IPS-20b (cell line): ENCODE measurements at regions not wholly inside any gene's neighbourhood (a gene's known extent, or its start where the extent isn't known, plus 50 kb on each side); places are given as distances from the start of the nearest gene placed in this dataset.

Source experiments
- H3K27ac ChIP-seq: one replicate; pipeline ENCODE4 v1.5.1; 2013; ENCODE audit warnings: low read length
- H3K27me3 ChIP-seq: 2 replicates; pipeline ENCODE4 v1.6.1; 2013; ENCODE audit warnings: mild to moderate bottlenecking, low read length, inconsistent platforms; ENCODE audit not compliant: insufficient read depth
- H3K36me3 ChIP-seq: 2 replicates; pipeline ENCODE4 v1.6.1; 2013; ENCODE audit warnings: low read depth, mild to moderate bottlenecking, inconsistent platforms, low read length, moderate library complexity; ENCODE audit not compliant: insufficient read depth
- H3K4me1 ChIP-seq: 2 replicates; pipeline ENCODE4 v1.6.1; 2013; ENCODE audit warnings: mild to moderate bottlenecking, control low read depth, inconsistent platforms, low read length, moderate library complexity; ENCODE audit not compliant: insufficient read depth
- H3K4me3 ChIP-seq: 2 replicates; pipeline ENCODE4 v1.5.1; 2013; ENCODE audit warnings: mild to moderate bottlenecking, low read length, inconsistent platforms
- H3K9ac ChIP-seq: 2 replicates; pipeline ENCODE4 v1.6.1; 2013; ENCODE audit warnings: low read depth, mild to moderate bottlenecking, inconsistent platforms, low read length, moderate library complexity
- H3K9me3 ChIP-seq: 2 replicates; pipeline ENCODE4 v1.6.1; 2013; ENCODE audit warnings: mild to moderate bottlenecking, low read depth, low read length, inconsistent platforms; ENCODE audit not compliant: insufficient read depth

DNA sequence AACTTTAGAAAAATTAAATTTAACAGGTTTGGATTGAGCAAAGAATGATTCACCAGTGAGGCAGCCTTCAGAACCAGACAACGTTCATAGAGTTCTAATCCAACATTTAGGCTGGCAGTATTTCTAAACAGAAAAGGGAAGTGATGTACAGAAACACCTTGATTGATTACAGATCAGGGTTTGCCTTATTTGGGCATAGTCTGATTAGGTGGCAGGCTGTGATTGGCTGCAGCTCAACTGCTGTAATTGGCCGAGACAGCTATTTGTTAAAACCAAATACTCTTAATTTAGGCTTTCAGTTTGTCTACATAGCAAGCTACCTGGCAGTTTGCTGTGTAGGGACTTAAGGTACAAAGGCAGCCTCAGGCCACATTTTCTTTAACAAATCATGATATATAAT is 802.5 kb downstream of the IPMK start:
- Histone ChIP-seq H3K27ac (no peak overlapping the region), H3K4me1 (no peaks in the 10 kb centered on the region), H3K27me3 (no peaks in the 10 kb centered on the region), H3K36me3 (no peaks in the 10 kb centered on the region), H3K9me3 (no peaks in the 10 kb centered on the region), H3K9ac (no peak overlapping the region), H3K4me3 (no peak overlapping the region)

DNA sequence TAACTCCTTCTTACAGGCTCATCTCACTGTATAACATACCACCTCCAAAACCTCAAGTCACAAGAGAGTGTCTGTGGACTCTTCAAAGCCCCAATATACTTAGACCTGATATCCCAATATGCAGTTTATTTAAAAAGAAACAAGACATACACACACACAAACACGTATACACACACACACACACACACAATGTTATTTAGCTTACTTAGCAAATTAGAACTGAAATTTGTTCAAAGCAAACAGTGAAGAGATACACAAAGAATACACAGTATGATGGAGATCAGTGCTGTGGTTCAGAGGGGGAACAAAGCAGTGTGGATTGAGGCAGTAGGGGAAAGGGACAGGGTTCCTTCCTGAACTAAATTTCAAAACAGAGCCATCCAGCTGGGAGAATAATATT is 807.2 kb downstream of the IPMK start:
- Histone ChIP-seq H3K36me3 (no peaks in the 10 kb centered on the region), H3K27me3 (no peaks in the 10 kb centered on the region), H3K27ac (no peak overlapping the region), H3K4me1 (no peaks in the 10 kb centered on the region), H3K4me3 (no peak overlapping the region), H3K9me3 (no peaks in the 10 kb centered on the region), H3K9ac (no peak overlapping the region)

DNA sequence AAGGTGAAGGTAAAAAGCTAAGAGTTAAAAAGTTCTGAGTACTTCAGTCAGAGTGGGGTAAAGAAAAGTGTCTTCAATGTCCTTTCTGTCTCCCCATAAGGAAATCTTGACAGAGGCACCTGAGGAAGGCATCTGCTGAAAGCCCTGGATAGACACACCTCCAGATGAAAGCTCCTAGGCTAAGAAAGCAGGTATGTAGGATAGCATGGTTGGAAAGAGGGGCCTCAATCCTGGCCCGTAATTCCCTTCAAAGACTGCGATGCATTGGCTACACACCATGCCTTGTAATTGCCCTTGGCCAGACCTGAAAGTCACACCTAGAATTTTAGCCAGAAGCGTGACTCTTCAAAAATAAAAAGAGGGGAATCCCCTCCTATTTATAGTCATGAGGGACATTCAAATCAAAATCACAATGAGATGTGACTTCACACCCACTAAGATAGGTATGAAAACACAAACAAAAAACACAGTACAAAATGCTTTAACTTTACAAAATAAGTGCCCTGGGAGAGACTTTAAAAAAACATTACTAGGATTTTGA is 809.7 kb downstream of the IPMK start:
- no peak overlapping the region for H3K4me3 ChIP-seq
- no peaks in the 10 kb centered on the region for H3K36me3 ChIP-seq
- no peaks in the 10 kb centered on the region for H3K4me1 ChIP-seq
- no peak overlapping the region for H3K9ac ChIP-seq
- no peak overlapping the region for H3K27ac ChIP-seq
- H3K9me3 ChIP-seq: no peaks in the 10 kb centered on the region
- no peaks in the 10 kb centered on the region for H3K27me3 ChIP-seq

DNA sequence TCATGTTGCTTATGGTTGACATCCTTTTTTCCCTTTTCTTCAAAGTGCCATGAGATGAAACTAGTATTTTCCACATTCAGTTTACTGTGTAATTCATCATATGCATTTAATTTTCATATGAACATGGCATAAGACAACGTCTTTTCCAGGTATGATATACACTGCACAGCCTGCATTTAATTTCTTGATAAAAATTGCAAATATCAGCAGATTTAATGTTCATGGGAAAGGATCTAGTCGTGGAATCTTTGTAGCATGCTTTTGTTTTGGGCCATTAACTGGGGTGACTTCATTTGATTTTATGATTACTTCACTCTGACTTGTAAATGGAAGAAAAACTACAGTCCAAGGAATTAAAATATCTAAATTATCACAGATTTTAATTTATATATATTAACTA is 837.3 kb downstream of the IPMK start:
- no peak overlapping the region for H3K27ac ChIP-seq
- H3K9ac ChIP-seq: no peak overlapping the region
- no peaks in the 10 kb centered on the region for H3K9me3 ChIP-seq
- no peaks in the 10 kb centered on the region for H3K27me3 ChIP-seq
- H3K4me1 ChIP-seq: no peaks in the 10 kb centered on the region
- H3K36me3 ChIP-seq: no peaks in the 10 kb centered on the region
- H3K4me3 ChIP-seq: no peak overlapping the region

DNA sequence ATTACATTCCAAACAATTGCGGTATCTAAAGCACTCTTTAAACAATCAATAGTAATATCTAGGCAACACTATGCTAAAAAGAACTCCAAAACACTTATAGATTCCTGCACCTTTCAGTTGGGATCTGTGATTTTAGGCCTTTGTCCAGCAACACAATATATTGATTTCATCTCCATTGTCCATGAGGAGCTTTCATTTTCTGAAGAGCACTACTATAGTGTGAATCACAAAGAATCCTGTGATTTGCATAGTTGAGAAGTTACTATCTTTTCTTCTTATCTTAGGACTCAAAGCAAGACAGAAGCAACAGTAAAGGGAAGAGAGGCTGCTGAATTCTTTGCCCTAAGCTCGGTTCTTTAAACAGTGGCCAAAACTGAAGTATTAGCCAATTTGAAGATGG is 846.8 kb downstream of the IPMK start:
- Histone ChIP-seq H3K9me3 (no peaks in the 10 kb centered on the region), H3K36me3 (no peaks in the 10 kb centered on the region), H3K27ac (no peak overlapping the region), H3K27me3 (no peaks in the 10 kb centered on the region), H3K4me3 (no peak overlapping the region), H3K4me1 (no peaks in the 10 kb centered on the region), H3K9ac (no peak overlapping the region)

DNA sequence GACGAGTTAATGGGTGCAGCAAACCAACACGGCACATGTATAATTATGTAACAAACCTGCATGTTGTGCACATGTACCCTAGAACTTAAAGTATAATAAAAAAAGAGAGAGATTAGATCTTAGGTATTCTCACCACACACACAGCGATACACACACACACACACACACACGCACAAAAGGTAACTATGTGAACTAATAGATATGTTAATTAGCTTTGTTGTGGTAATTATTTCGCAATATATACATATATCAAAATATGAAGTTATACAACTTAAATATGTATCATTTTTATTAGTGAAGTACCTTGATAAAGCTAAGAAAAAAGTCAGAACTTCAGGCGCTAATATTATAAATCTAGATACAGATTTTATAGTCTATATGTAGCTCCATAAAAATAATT is 849.2 kb downstream of the IPMK start:
- H3K27ac ChIP-seq: no peak overlapping the region
- no peaks in the 10 kb centered on the region for H3K36me3 ChIP-seq
- no peaks in the 10 kb centered on the region for H3K27me3 ChIP-seq
- no peak overlapping the region for H3K9ac ChIP-seq
- no peak overlapping the region for H3K4me3 ChIP-seq
- H3K9me3 ChIP-seq: peaks cover 4% of the 10 kb centered on the region; the same call in 1 of the 2 replicates
- H3K4me1 ChIP-seq: no peaks in the 10 kb centered on the region

DNA sequence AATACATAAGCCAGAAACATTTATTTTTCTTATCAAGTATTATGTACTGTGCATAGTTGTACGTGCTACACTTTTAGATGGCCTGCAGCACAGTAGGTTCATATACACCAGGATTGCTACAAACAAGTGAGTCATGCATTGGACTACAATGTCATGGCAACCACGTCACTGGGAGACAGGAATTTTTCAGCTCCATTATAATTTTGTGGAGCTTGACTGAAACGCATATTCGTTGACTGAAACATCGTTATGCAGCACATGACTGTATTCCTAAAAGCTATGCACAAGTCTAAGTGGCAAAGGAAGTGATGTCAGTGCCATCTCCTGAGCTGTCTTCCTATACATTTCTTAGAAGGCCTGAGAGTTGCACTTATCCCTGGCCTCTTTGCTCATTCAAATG is 871.8 kb downstream of the IPMK start:
- Histone ChIP-seq H3K9me3 (no peaks in the 10 kb centered on the region), H3K9ac (no peak overlapping the region), H3K4me1 (peaks cover 7% of the 10 kb centered on the region), H3K36me3 (no peaks in the 10 kb centered on the region), H3K27me3 (no peaks in the 10 kb centered on the region), H3K27ac (no peak overlapping the region), H3K4me3 (no peak overlapping the region)

DNA sequence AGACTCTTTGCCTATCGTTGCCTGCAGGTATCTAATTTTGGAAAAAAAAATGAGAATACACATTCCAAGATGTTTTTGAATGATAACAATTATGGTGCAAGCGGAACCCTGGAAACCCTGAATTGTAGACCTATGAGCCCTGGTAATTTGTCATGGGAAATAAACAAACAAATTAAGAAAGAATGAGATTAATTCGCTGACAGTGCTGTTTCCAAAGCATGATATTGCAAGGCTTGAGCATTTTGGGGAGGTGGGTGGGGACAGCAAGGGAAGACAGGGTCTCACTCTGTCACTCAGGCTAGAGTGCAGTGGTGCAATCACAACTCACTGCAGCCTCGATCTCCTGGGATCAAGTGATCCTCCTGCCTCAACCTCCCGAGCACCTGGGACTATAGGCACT is 900.3 kb downstream of the IPMK start:
- H3K9me3 ChIP-seq: no peaks in the 10 kb centered on the region
- H3K9ac ChIP-seq: no peak overlapping the region
- no peaks in the 10 kb centered on the region for H3K4me1 ChIP-seq
- H3K27ac ChIP-seq: no peak overlapping the region
- no peaks in the 10 kb centered on the region for H3K36me3 ChIP-seq
- no peaks in the 10 kb centered on the region for H3K27me3 ChIP-seq
- H3K4me3 ChIP-seq: no peak overlapping the region

DNA sequence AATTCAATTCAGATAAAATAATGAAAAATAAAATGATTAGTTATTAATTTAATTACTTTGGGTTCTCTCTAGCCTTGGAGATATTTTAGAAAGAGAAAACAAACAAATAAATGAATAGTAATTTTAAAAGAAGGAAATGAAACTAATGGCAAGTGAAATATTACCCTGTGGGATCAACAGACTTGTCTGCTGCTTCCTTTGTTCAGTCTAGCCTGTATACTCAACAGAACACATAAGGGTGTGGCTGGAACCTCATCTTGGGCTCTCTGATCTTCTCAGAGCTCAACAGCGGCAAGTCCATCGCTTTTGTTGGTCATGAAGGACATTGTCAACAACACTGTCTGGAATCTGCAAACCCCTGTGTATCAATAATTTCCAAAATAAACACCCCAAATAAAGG is 904.9 kb downstream of the IPMK start:
- no peaks in the 10 kb centered on the region for H3K27me3 ChIP-seq
- no peak overlapping the region for H3K4me3 ChIP-seq
- no peak overlapping the region for H3K27ac ChIP-seq
- no peaks in the 10 kb centered on the region for H3K4me1 ChIP-seq
- no peak overlapping the region for H3K9ac ChIP-seq
- H3K36me3 ChIP-seq: no peaks in the 10 kb centered on the region
- no peaks in the 10 kb centered on the region for H3K9me3 ChIP-seq

DNA sequence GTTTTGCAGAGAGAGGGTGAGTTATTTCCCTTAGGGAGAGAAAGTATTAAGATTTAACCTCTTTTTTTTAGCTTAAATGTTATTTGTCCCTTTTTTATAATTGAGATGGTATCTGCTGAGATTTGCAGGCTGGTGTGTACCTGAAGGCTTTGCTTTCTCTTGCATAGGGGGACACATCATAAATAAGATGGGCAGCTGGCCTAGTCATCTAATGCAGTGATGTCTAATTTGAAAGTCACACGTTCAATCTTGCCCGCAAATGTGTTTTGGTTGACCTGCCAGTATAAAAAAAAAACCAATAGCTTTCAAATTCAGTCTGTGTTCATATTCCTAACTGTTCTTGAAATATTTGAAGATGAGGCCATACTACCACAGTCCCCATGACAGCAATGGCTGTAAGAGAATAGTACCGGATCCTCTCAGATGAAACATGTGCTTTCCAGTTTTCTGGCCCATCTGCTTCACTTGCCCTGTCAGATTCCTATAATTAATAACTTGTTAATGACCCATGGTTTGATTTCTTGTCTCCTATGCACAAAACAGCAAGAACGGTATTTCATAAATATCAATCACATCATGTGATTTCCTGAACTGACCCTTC is 914.2 kb downstream of the IPMK start:
- no peaks in the 10 kb centered on the region for H3K9me3 ChIP-seq
- no peak overlapping the region for H3K4me3 ChIP-seq
- H3K36me3 ChIP-seq: no peaks in the 10 kb centered on the region
- H3K9ac ChIP-seq: no peak overlapping the region
- no peaks in the 10 kb centered on the region for H3K4me1 ChIP-seq
- H3K27me3 ChIP-seq: no peaks in the 10 kb centered on the region
- no peak overlapping the region for H3K27ac ChIP-seq

DNA sequence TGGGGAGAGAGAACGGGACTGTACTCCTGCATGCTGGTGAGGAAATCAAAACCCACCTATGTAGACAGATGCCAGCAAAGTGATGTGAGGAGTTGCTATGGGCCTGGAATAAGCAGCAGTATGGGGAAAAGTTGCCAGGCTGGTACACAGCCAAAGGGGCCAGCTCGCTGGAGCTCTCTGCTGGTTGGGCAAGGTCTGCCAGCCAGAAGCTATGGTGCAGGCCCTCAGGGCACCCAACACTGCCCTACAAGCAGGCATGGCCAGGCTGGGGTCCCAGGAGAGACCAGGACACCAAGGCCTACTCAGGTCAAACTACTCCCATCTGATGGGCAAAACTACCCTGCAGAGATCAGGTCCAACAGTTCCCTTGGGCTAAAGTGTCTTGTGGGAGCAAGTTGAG is 916.6 kb downstream of the IPMK start:
- no peaks in the 10 kb centered on the region for H3K27me3 ChIP-seq
- H3K4me3 ChIP-seq: no peak overlapping the region

DNA sequence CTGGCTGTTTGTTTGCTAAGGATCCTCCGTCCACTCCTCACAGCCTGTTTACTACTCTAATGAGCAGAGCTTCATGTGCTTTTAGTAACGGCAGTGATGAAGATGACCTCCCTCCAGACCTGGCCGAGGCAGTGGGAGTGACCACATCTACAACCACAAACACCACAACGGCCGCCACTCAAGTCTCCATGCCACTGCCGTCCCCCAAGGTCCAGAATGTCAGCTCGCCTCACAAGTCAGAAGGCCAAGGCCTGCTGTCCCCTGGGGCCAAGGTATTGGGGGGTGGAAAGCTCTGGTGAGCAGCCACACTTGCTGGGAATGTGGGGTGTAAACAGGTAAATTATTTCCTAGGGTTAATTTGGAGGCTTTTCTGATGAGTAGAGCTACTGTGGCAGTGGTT is 926.4 kb downstream of the IPMK start:
- peaks cover 48% of the 10 kb centered on the region for H3K9me3 ChIP-seq
- no peaks in the 10 kb centered on the region for H3K4me1 ChIP-seq
- no peaks in the 10 kb centered on the region for H3K36me3 ChIP-seq
- no peak overlapping the region for H3K27ac ChIP-seq
- H3K9ac ChIP-seq: no peak overlapping the region
- no peak overlapping the region for H3K4me3 ChIP-seq
- no peaks in the 10 kb centered on the region for H3K27me3 ChIP-seq

More for the DNA sequence above, 916.6 kb downstream of the IPMK start:
- H3K36me3 ChIP-seq: no peaks in the 10 kb centered on the region
- H3K9me3 ChIP-seq: peaks cover under 1% of the 10 kb centered on the region; the same call in 1 of the 2 replicates
- H3K27ac ChIP-seq: no peak overlapping the region
- H3K4me1 ChIP-seq: no peaks in the 10 kb centered on the region
- no peak overlapping the region for H3K9ac ChIP-seq
